Gastrocnemius medialis (tissue), 4 donors: ENCODE measurements at regions not wholly inside any gene's neighbourhood (a gene's known extent, or its start where the extent isn't known, plus 50 kb on each side); places are given as distances from the start of the nearest gene placed in this dataset.
"Not testable (repeated sequence)": the region's sequence is repeated elsewhere in the genome, so short reads cannot be mapped to it uniquely, and the experiment has no call there.

Experiments used
- POLR2A ChIP-seq, 2 donors: fragments of 450-650 bp; IDR thresholded peaks; one replicate each; pipeline ENCODE4 v1.6.1; 2017; ENCODE audit warnings: antibody characterized with exemption in 2 of 2, mild to moderate bottlenecking in 2 of 2, moderate library complexity in 2 of 2
- TF ChIP-seq, protein P1 (sequence below), 5 experiments: fragments of 450-650 bp in 3 of 5; fragments of 200-600 bp in 2 of 5; sonication (generic) in 2 of 5; IDR thresholded peaks in 4 of 5; conservative IDR thresholded peaks in 1 of 5; 1 replicate in 4 of 5; 2 replicates in 1 of 5; pipeline ENCODE4 v1.5.1; 2016 to 2019; ENCODE audit warnings: antibody characterized with exemption in 5 of 5, mild to moderate bottlenecking in 3 of 5, moderate library complexity in 3 of 5

DNA sequence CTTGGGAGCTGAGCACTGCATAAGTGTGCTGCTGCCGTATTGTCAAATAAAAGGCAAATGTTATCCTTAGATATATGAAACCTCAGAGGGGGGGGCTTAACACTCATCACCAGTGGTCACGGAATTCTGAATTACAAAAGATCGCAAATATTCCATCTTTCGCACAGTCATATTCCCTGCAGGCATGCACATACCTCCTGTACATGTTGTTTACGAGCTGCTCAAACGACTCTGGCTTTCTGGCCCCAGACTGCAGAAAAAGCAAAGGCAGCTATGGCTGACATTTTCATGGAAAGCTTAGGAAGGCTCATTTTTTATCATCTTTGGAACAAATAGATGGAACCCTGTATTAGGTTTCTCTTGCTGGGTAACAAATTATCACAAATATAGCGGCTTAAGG, 265.5 kb upstream of the NBPF12 start:
- TF ChIP-seq, protein P1, sequence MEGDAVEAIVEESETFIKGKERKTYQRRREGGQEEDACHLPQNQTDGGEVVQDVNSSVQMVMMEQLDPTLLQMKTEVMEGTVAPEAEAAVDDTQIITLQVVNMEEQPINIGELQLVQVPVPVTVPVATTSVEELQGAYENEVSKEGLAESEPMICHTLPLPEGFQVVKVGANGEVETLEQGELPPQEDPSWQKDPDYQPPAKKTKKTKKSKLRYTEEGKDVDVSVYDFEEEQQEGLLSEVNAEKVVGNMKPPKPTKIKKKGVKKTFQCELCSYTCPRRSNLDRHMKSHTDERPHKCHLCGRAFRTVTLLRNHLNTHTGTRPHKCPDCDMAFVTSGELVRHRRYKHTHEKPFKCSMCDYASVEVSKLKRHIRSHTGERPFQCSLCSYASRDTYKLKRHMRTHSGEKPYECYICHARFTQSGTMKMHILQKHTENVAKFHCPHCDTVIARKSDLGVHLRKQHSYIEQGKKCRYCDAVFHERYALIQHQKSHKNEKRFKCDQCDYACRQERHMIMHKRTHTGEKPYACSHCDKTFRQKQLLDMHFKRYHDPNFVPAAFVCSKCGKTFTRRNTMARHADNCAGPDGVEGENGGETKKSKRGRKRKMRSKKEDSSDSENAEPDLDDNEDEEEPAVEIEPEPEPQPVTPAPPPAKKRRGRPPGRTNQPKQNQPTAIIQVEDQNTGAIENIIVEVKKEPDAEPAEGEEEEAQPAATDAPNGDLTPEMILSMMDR (IDR thresholded peaks at IDR 0.05 in 4 of 5, conservative IDR thresholded peaks at IDR 0.05 in 1 of 5), result not testable (repeated sequence)
- TF ChIP-seq POLR2A (IDR thresholded peaks at IDR 0.05), result not testable (repeated sequence)
